Heart right ventricle (tissue), 16 donors: ENCODE measurements at regions not wholly inside any gene's neighbourhood (a gene's known extent, or its start where the extent isn't known, plus 50 kb on each side); places are given as distances from the start of the nearest gene placed in this dataset.

Experiments used
- ATAC-seq, 8 donors: fragments of 200-7000 bp; cut with Tn5 transposase; one replicate each; pipeline ENCODE4 v1.9.1; 2020; ENCODE audit warnings: mild to moderate bottlenecking in 8 of 8, moderate library complexity in 8 of 8, moderate number of reproducible peaks in 1 of 8
- DNase-seq, 2 donors: peaks; one replicate each; pipeline ENCODE4 v3.0.0-alpha.2; 2020
- H3K27ac ChIP-seq, 10 donors: fragments of 200-600 bp; sonication (generic) in 2 of 10; one replicate each; pipeline versions ENCODE4 v1.5.0 to v1.8.0; 2020 to 2022; ENCODE audit warnings: mild to moderate bottlenecking in 3 of 10
- H3K27me3 ChIP-seq, 7 donors: fragments of 200-600 bp; one replicate each; pipeline ENCODE4 v1.8.0; 2021 to 2022; ENCODE audit warnings: mild to moderate bottlenecking in 2 of 7
- H3K36me3 ChIP-seq, 9 donors: fragments of 200-600 bp; sonication (generic) in 1 of 9; one replicate each; pipeline versions ENCODE4 v1.5.0 to v1.8.0; 2020 to 2022; ENCODE audit warnings: mild to moderate bottlenecking in 2 of 9
- H3K4me1 ChIP-seq, 9 donors: fragments of 200-600 bp; sonication (generic) in 1 of 9; one replicate each; pipeline versions ENCODE4 v1.5.0 to v1.8.0; 2020 to 2022; ENCODE audit warnings: mild to moderate bottlenecking in 4 of 9
- H3K4me3 ChIP-seq, 10 donors: fragments of 200-600 bp; sonication (generic) in 2 of 10; one replicate each; pipeline versions ENCODE4 v1.5.0 to v1.8.0; 2020 to 2022; ENCODE audit warnings: mild to moderate bottlenecking in 7 of 10, moderate library complexity in 2 of 10
- H3K9me3 ChIP-seq, 11 donors: fragments of 200-600 bp in 10 of 11; sonication (generic) in 2 of 11; one replicate each; pipeline versions ENCODE4 v1.5.0 to v1.8.0; 2013 to 2022; ENCODE audit warnings: mild to moderate bottlenecking in 2 of 11, control low read depth in 1 of 11, moderate library complexity in 1 of 11
- CTCF ChIP-seq, 9 donors: fragments of 200-600 bp; sonication (generic) in 2 of 9; IDR thresholded peaks; one replicate each; pipeline versions ENCODE4 v1.5.0 to v1.8.0; 2021 to 2022; ENCODE audit warnings: antibody characterized with exemption in 9 of 9, mild to moderate bottlenecking in 5 of 9, moderate library complexity in 1 of 9
- WGBS, 2 donors: extraction: QIAGEN DNeasy Blood & Tissue Kit; methylation state at CpG; one replicate each; pipeline ENCODE4 v1.1.7; 2013; ENCODE audit warnings: inconsistent platforms in 1 of 2; 5-methylcytosine and 5-hydroxymethylcytosine counted together
- intact Hi-C, 10 donors: fragments of 100-400 bp; cut with DNase I; formaldehyde crosslinking; loops; one replicate each; pipeline versions ENCODE4 v1.11.1 to v1.14.2; 2022
- donor health status: Arrhythmogenic right ventricular cardiomyopathy.
- donor health status: ischemic (EF 13 %, LVEDD 7.1; RV severe dilation, severe dysfunction).
- donor health status: healthy with polysubstance abuse.
- donor health status: DM: no; HTN: yes; CAD: no.
- donor health status: DM: no; HTN: no; CAD: no.
- donor health status: ischemic (EF 25% LVEDD 6.9; RV normal size, moderate dysfunction).
- donor health status: ischemic (EF 25% LVEDD 5.7; RV mildly dilated, moderate dysfunction).
- donor health status: healthy.
- donor health status: DM: yes; HTN: yes; CAD: no.
- donor health status: Ischemic cardiomyopathy.
- donor health status: ischemic (EF 35%, LVEDD 5.7; RV mildly dilated, moderate dysfunction).
- donor health status: nonischemic (EF 11% LVEDD 7.7; RV severe dilation, severe dysfunction).
- donor health status: DM: yes; HTN: yes; CAD: no.
- donor health status: PGD.
- donor health status: ischemic (EF 29% LVEDD 5.4; RV normal size, mild dysfunction).
- donor health status: nonischemic (EF 23%, LVEDD 6.1; RV moderate dilation, normal function).

DNA sequence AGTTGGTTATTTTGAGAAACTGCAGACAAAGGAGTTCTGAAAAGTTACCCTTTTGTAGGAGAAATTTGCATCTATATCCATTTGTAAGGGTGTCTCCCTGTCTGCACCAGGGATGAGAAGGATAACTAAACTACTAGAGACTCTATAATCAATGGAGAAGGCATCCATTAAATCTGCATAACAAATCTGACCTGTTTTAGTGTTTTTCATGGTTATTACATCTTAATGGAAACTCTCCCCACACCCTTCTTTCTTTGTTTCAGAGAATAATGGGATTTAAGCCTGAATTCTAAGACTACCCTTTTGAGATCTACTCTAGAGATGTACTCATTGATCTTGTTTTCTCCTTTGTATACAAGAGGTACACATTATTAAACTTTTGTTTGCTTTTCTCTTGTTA lies 82.0 kb upstream of the DAZL start:
- no peak for TF ChIP-seq CTCF (IDR thresholded peaks at IDR 0.05)
- Histone ChIP-seq H3K9me3 (no peaks in the 10 kb centered on the region), H3K4me3 (no peak overlapping the region), H3K27me3 (no peaks in the 10 kb centered on the region), H3K27ac (no peak overlapping the region), H3K4me1 (no peaks in the 10 kb centered on the region), H3K36me3 (no peaks in the 10 kb centered on the region)
- DNase-seq (no peak), ATAC-seq (no peak)
- intact Hi-C loops = no loop called here

DNA sequence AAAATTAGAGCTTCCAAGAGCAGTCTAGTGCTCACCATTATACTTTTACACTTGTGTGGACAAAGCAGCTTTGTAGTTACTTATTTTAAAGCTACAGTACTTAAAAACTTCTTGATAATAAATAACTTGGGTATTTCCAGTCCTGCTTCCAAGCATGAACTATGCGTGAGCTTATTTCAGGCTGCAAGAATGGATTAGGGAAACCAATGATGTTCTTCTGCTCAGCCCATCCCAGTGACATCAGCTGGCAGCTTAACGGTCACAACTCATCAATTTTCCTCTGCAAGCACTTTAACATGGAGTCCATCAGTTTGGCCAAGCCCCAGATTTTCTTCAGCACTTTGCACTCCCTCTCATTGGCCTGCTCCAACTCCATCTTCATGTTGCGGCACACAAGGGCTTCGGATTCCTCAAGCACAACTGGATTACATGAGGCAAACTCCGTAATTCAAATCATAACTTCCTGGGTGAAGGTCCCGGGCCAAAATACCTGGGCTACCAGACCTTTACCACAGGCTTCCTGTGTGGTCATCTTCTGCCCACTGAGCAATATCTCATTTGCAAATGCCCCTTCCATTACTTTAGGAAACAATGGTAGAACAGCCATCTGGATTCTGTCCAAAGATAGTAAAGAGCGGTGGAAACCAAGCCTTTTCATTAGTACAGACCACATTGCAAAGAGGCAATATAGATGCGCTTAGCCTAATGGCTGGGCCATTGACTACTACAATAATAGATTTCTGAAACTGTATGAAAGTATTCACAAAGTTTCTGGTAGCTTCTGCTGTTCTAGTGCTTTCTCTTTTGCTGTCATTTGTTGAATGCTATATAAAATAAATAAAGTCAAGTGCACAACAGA lies 87.5 kb upstream of the DAZL start:
- ATAC-seq = no peak
- Histone ChIP-seq H3K36me3 (no peaks in the 10 kb centered on the region), H3K4me1 (peaks cover 0 to 7% (median 0%) of the 10 kb centered on the region in 9 donors), H3K27me3 (no peaks in the 10 kb centered on the region), H3K4me3 (no peak overlapping the region), H3K27ac (no peak overlapping the region), H3K9me3 (no peaks in the 10 kb centered on the region)
- DNase-seq = no peak
- intact Hi-C loops = no loop called here
- TF ChIP-seq CTCF (IDR thresholded peaks at IDR 0.05) = no peak
- 88% methylated on average over 8 of the region's 8 CpGs for WGBS, 2 donors

GRCh38 chr3:16693820-16694219 lies 88.6 kb upstream of the DAZL start:
- H3K4me3 ChIP-seq = no peak overlapping the region
- peaks cover 0 to 16% (median 3%) of the 10 kb centered on the region in 9 donors for H3K4me1 ChIP-seq
- no peaks in the 10 kb centered on the region for H3K36me3 ChIP-seq
- no peak for TF ChIP-seq CTCF (IDR thresholded peaks at IDR 0.05)
- H3K27me3 ChIP-seq = no peaks in the 10 kb centered on the region
- intact Hi-C loops = no loop called here
- WGBS, 2 donors = 37 to 42% methylated on average over 2 of the region's 2 CpGs
- no peak for DNase-seq
- no peak overlapping the region for H3K27ac ChIP-seq
- no peaks in the 10 kb centered on the region for H3K9me3 ChIP-seq
- peak in 2 of 8 donors; percentile 31 to 67 for ATAC-seq

GRCh38 chr3:16695710-16696109 lies 90.5 kb upstream of the DAZL start:
- DNase-seq (no peak), ATAC-seq (no peak)
- H3K4me3 ChIP-seq = no peak overlapping the region
- no peaks in the 10 kb centered on the region for H3K36me3 ChIP-seq
- peaks cover 0 to 16% (median 3%) of the 10 kb centered on the region in 9 donors for H3K4me1 ChIP-seq
- WGBS, 2 donors = 90 to 95% methylated on average over 4 of the region's 4 CpGs
- no peaks in the 10 kb centered on the region for H3K9me3 ChIP-seq
- no peak overlapping the region for H3K27ac ChIP-seq
- no peak for TF ChIP-seq CTCF (IDR thresholded peaks at IDR 0.05)
- H3K27me3 ChIP-seq = no peaks in the 10 kb centered on the region
- intact Hi-C loops = no loop called here
